ENCODE measurements at regions not wholly inside any gene's neighbourhood (a gene's known extent, or its start where the extent isn't known, plus 50 kb on each side); places are given as distances from the start of the nearest gene placed in this dataset.

- TF ChIP-seq GABPA (IDR thresholded peaks at IDR 0.05; ENCODE audit: borderline replicate concordance, insufficient read depth, low read length): no peak
- no peak for TF ChIP-seq BACH1 (IDR thresholded peaks at IDR 0.05; ENCODE audit: low read length)
Observed at GRCh38 chr2:221779614-221780067, 207.5 kb upstream of the EPHA4 start (continued).

Measured in H1 (cell line).